ENCODE measurements at regions not wholly inside any gene's neighbourhood (a gene's known extent, or its start where the extent isn't known, plus 50 kb on each side); places are given as distances from the start of the nearest gene placed in this dataset.

GRCh38 chr15:81968691-81969090 lies 77.1 kb downstream of the MEX3B start:
- TF ChIP-seq JUN (IDR thresholded peaks at IDR 0.05), result no peak
- no peak for TF ChIP-seq EHMT2 (IDR thresholded peaks at IDR 0.05; ENCODE audit: low read depth)
- no peak for TF ChIP-seq PBX3 (IDR thresholded peaks at IDR 0.05)
- no peak for TF ChIP-seq HEYL (CRISPR knock-in tag; IDR thresholded peaks at IDR 0.05)
- TF ChIP-seq POLR2AphosphoS2 (conservative IDR thresholded peaks at IDR 0.05; ENCODE audit: low read length), result no peak
- TF ChIP-seq SREBF2 (IDR thresholded peaks at IDR 0.05), result no peak
- no peak for TF ChIP-seq CHD2 (IDR thresholded peaks at IDR 0.05; ENCODE audit: low read length, partially characterized antibody)
- TF ChIP-seq HOXB5 (CRISPR knock-in tag; IDR thresholded peaks at IDR 0.05), result no peak
- TF ChIP-seq FOXS1 (CRISPR knock-in tag; IDR thresholded peaks at IDR 0.05), result no peak
- no peak for TF ChIP-seq TFCP2L1 (CRISPR knock-in tag; IDR thresholded peaks at IDR 0.05)
- TF ChIP-seq, protein P1, sequence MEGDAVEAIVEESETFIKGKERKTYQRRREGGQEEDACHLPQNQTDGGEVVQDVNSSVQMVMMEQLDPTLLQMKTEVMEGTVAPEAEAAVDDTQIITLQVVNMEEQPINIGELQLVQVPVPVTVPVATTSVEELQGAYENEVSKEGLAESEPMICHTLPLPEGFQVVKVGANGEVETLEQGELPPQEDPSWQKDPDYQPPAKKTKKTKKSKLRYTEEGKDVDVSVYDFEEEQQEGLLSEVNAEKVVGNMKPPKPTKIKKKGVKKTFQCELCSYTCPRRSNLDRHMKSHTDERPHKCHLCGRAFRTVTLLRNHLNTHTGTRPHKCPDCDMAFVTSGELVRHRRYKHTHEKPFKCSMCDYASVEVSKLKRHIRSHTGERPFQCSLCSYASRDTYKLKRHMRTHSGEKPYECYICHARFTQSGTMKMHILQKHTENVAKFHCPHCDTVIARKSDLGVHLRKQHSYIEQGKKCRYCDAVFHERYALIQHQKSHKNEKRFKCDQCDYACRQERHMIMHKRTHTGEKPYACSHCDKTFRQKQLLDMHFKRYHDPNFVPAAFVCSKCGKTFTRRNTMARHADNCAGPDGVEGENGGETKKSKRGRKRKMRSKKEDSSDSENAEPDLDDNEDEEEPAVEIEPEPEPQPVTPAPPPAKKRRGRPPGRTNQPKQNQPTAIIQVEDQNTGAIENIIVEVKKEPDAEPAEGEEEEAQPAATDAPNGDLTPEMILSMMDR (IDR thresholded peaks at IDR 0.05), result no peak
- TF ChIP-seq MAZ (IDR thresholded peaks at IDR 0.05; ENCODE audit: borderline replicate concordance, low read depth, low read length), result no peak
- TF ChIP-seq MYC (IDR thresholded peaks at IDR 0.05; ENCODE audit: borderline replicate concordance, low read length), result no peak
- no peak for TF ChIP-seq CBX2 (IDR thresholded peaks at IDR 0.05; ENCODE audit: borderline replicate concordance, low read depth)
- TF ChIP-seq CHD4 (IDR thresholded peaks at IDR 0.05; ENCODE audit: borderline replicate concordance), result no peak
- DNase-seq (ENCODE audit: low read depth in 1 of 2, low spot score in 1 of 2), result no peak
- no peak for FAIRE-seq
- H3K9me3 ChIP-seq, result no peaks in the 10 kb centered on the region
- no peaks in the 10 kb centered on the region for H3K4me1 ChIP-seq
- CTCF ChIA-PET, result interaction anchor here (0.7 kb wide), 1 partner anchor 18 kb away, joined by 5 read pairs; no protein-coding TSS in a partner anchor
- WGBS (ENCODE audit: missing lambda C conversion rate), result 13% methylated on average over 2 of the region's 2 CpGs
- no peak overlapping the region for H3K4me2 ChIP-seq
- POLR2A ChIA-PET, result no interaction called here
- H3K4me3 ChIP-seq, result no peak overlapping the region
- no peak overlapping the region for H3K27ac ChIP-seq
- no peak for ATAC-seq

- FAIRE-seq (no peak), ATAC-seq (no peak), DNase-seq (ENCODE audit: low read depth in 1 of 2, low spot score in 1 of 2) (no peak)
- H3K4me3 ChIP-seq, result no peak overlapping the region
- no peak overlapping the region for H3K4me2 ChIP-seq
- ChIA-PET POLR2A (no interaction called here), CTCF (no interaction called here)
- no peaks in the 10 kb centered on the region for H3K4me1 ChIP-seq
- H3K9me3 ChIP-seq, result no peaks in the 10 kb centered on the region
- H3K27ac ChIP-seq, result no peak overlapping the region
- 2% methylated on average over 3 of the region's 3 CpGs for WGBS (ENCODE audit: missing lambda C conversion rate)
- TF ChIP-seq GATA3 (IDR thresholded peaks at IDR 0.05; ENCODE audit: borderline replicate concordance) (no peak), HOXB13 (CRISPR knock-in tag; IDR thresholded peaks at IDR 0.05; ENCODE audit: low read depth) (no peak), HOXB5 (CRISPR knock-in tag; IDR thresholded peaks at IDR 0.05) (no peak), FOXS1 (CRISPR knock-in tag; IDR thresholded peaks at IDR 0.05) (no peak), PBX3 (IDR thresholded peaks at IDR 0.05) (no peak), RCOR1 (IDR thresholded peaks at IDR 0.05; ENCODE audit: low read depth, low read length) (no peak), MYC (IDR thresholded peaks at IDR 0.05; ENCODE audit: borderline replicate concordance, low read length) (no peak), NPAS2 (CRISPR knock-in tag; IDR thresholded peaks at IDR 0.05; ENCODE audit: borderline replicate concordance) (no peak), KDM5A (IDR thresholded peaks at IDR 0.05) (no peak)
Observed at GRCh38 chr15:81966631-81967030, 79.2 kb downstream of the MEX3B start.

DNA sequence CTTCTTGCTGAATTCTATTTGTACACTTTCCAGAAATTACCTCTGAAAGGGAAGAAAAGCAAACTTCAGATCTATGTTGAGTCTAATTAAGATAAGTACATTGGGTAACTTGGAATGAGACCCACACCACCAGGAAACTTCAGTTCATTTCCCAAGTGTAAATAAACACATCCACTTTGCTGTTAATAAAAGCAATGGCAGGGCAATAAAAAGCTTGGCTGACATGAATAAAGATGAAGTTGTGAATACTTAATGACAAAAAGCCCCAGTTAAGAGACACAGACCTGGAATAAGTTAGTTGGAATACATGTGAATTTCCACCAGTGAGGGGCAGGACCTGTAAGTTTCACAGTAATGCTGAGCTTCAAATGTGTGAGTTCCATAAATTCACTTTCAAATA lies 83.3 kb downstream of the MEX3B start:
- TF ChIP-seq HES2 (IDR thresholded peaks at IDR 0.05) (no peak), JUN (IDR thresholded peaks at IDR 0.05) (no peak)
- ChIA-PET CTCF (no interaction called here), POLR2A (no interaction called here)
- FAIRE-seq (no peak), DNase-seq (ENCODE audit: low read depth in 1 of 2, low spot score in 1 of 2) (no peak), ATAC-seq (no peak)
- Histone ChIP-seq H3K4me1 (no peaks in the 10 kb centered on the region), H3K9me3 (no peaks in the 10 kb centered on the region), H3K4me3 (no peak overlapping the region), H3K4me2 (no peak overlapping the region), H3K27ac (no peak overlapping the region)

Measured in A549 (cell line).